Activated naive CD8-positive, alpha-beta T cell treated with anti-CD3 and anti-CD28 coated beads for 36 hours (primary cell): ENCODE measurements at regions not wholly inside any gene's neighbourhood (a gene's known extent, or its start where the extent isn't known, plus 50 kb on each side); places are given as distances from the start of the nearest gene placed in this dataset.

Source experiments
- DNase-seq: peaks from one replicate; pipeline ENCODE4 v3.0.0; 2021
- H3K27ac Mint-ChIP-seq: one replicate; pipeline ENCODE4 v1.8.0; 2022; ENCODE audit warnings: mild to moderate bottlenecking, moderate library complexity, mixed read lengths
- H3K27me3 Mint-ChIP-seq: one replicate; pipeline ENCODE4 v1.8.0; 2022; ENCODE audit warnings: mild to moderate bottlenecking, mixed read lengths
- H3K36me3 Mint-ChIP-seq: one replicate; pipeline ENCODE4 v1.8.0; 2021; ENCODE audit warnings: mild to moderate bottlenecking, mixed read lengths
- H3K4me1 Mint-ChIP-seq: one replicate; pipeline ENCODE4 v1.8.0; 2021; ENCODE audit warnings: mixed read lengths
- H3K4me3 Mint-ChIP-seq: one replicate; pipeline ENCODE4 v1.8.0; 2022; ENCODE audit warnings: mild to moderate bottlenecking, moderate library complexity, mixed read lengths
- H3K9me3 Mint-ChIP-seq: one replicate; pipeline ENCODE4 v1.8.0; 2022; ENCODE audit warnings: mixed read lengths

DNA sequence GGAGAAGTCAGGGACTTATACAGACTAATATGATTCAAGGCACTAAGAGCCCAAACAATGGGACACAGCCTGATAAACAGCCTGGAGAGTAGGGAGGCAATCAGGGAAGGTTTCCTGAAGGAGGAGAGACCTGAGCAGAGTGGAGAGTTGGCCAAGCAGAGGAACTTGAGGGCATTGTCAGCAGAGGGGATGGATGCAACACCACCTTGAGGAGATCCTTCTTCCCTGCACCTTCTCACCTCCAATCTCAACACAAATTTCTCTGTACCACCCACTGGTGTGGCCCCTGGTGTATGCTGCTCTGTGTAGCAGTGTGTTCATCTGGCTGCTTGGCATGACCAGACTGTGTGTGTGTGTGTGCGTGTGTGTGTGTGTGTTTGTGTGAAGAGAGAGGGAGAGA lies 146.2 kb downstream of the WDR11 start:
- H3K9me3 Mint-ChIP-seq = peaks cover 2% of the 10 kb centered on the region
- H3K27ac Mint-ChIP-seq = no peak overlapping the region
- no peak for DNase-seq
- H3K36me3 Mint-ChIP-seq = no peaks in the 10 kb centered on the region
- H3K27me3 Mint-ChIP-seq = no peaks in the 10 kb centered on the region
- no peaks in the 10 kb centered on the region for H3K4me1 Mint-ChIP-seq
- H3K4me3 Mint-ChIP-seq = no peak overlapping the region

DNA sequence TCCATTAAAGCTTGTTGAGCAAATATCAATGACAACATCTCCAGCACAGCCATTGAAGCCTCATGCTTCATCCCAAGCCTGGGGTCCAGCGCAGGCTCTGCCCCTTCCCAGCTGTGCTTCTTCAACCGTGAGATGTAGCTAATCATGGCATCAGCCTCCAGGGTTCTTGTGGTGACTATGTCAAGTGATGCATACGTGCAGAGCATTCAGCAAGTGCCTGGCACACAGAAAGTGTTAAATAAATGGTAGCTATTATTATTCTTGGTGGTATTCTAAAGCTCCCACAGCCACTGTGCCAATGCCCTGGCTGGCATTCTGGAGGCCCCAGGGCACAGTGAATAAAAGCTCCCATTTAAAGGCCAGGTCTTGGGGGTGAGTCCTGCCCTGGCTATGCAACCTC lies 146.6 kb downstream of the WDR11 start:
- H3K27ac Mint-ChIP-seq = no peak overlapping the region
- no peaks in the 10 kb centered on the region for H3K4me1 Mint-ChIP-seq
- no peaks in the 10 kb centered on the region for H3K36me3 Mint-ChIP-seq
- peaks cover 2% of the 10 kb centered on the region for H3K9me3 Mint-ChIP-seq
- no peaks in the 10 kb centered on the region for H3K27me3 Mint-ChIP-seq
- no peak for DNase-seq
- H3K4me3 Mint-ChIP-seq = no peak overlapping the region

DNA sequence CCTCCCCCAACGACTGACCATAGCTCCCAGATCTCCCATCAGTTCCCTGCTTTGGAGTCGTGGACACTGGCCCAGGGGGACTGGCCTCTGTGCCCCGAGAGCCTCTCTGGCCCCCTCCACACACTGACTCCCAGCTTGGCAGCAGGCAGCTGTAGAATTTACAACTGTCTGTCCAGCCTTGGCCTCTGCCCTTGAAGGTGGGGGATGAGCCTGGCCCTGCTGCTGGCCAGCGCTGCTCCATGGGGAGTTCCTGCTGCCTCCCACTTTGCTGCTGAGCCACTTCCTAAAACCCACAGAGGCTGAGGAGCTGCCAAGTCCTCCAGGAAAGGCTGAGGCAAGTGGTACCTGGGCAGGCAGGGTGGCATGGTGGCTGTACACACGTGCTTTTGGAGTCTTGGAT lies 147.1 kb downstream of the WDR11 start:
- Mint-ChIP-seq H3K36me3 (no peaks in the 10 kb centered on the region), H3K9me3 (peaks cover 2% of the 10 kb centered on the region), H3K4me3 (no peak overlapping the region), H3K27ac (no peak overlapping the region), H3K27me3 (no peaks in the 10 kb centered on the region), H3K4me1 (no peaks in the 10 kb centered on the region)
- no peak for DNase-seq

DNA sequence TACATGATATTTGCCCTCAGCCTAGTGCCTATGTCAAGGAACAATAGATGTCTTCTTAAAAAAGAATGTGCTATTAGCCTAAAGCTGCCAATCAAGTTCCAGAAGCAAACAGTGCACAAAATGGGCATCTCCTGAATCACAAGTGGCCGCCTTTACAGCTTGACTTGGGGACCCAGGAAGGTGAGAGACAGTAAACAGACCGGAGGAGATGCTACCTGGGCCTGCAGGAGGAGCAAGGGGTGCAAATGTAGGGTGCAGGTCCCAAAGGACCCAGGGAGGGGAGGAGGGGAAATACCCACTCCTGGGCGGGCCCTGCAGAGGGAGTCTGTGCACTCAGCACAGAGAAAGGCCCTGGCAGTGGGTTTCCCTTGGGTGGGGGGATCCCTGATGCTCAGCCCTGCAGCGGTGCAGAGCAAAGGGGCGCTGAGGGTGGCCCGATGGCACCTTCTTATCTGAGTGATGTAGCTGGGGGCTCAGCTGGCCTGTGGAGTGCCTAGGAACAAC lies 147.7 kb downstream of the WDR11 start:
- Mint-ChIP-seq H3K27ac (no peak overlapping the region), H3K4me1 (no peaks in the 10 kb centered on the region), H3K4me3 (no peak overlapping the region), H3K9me3 (peaks cover 2% of the 10 kb centered on the region), H3K27me3 (no peaks in the 10 kb centered on the region), H3K36me3 (no peaks in the 10 kb centered on the region)
- no peak for DNase-seq

DNA sequence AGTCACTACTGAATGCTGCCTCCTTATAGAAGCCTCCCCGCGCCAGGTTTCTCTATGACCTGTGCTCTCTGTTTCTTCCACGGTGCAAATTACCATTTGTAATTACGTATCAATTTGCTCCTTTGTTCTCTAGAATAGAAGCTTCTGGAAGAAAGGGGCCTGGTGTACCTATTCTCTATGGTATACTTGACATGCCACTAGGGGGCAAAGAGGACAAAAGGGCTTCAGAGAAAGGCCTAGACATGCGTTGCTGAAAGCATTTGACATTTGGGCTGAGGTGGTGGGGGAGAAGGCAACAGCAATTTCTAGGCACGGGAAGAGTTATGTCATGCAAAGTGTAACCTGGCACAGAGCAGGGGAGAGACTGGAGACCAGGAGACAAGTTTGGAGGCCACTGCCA lies 148.7 kb downstream of the WDR11 start:
- H3K4me1 Mint-ChIP-seq = no peaks in the 10 kb centered on the region
- H3K4me3 Mint-ChIP-seq = no peak overlapping the region
- DNase-seq = no peak
- no peaks in the 10 kb centered on the region for H3K27me3 Mint-ChIP-seq
- peaks cover 8% of the 10 kb centered on the region for H3K9me3 Mint-ChIP-seq
- no peak overlapping the region for H3K27ac Mint-ChIP-seq
- H3K36me3 Mint-ChIP-seq = no peaks in the 10 kb centered on the region

DNA sequence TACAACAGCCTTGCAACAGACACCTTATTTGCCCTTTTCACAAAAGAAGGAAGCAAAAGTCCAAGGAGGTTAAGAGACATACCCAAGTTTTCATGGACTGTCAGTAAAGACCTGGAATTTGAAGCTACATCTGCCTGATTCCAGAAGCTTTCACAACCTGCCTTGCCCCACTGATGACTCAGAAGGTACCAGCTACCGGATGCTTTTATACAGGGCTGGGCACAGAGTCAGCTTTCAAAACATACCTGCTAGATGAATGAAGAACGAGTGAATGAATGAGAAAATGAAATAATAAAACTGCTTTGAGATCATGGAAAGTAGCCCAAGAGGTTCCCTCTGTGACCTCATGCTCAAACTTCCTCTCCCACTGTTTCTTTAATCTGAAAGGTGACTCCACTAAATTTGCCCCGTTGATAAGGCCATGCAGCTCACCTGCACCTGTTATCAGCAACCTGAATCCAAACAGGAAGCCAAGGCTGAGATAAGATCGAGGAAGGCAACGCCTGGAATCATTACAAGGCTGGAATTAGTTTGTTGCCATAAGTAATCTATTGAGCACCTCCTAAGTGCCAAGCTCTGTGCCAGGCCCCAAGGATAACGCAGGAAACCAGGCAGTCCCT lies 151.5 kb downstream of the WDR11 start:
- Mint-ChIP-seq H3K27me3 (no peaks in the 10 kb centered on the region), H3K4me3 (no peak overlapping the region), H3K36me3 (no peaks in the 10 kb centered on the region)

DNA sequence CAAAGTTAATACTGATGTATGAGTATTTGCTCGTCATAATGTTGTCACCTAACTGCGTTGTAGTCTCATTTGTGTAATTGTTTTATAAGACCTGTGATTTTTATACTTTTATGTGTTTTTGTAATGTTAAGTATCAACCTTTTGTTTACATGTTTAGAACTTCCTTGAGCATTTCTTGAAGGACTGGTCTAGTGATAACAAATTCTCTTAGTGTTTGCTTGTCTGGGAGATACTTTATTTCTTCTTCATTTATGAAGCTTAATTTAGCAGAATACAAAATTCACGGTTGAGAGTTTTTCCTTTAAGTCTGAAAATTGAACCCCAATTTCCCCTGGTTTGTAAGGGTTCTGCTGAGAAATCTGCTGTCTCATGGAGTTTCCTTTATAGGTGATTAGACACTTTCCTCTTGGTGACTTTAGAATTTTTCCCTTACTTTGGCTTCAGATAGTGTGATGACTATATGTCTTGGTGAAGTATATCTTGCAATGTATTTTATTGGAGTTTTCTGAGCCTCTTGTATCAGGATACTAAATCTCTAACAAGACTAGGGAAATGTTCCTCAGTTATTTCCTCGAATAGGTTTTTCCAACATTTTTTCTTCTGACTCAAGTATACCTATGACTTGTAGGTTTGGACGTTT lies 154.9 kb downstream of the WDR11 start:
- Mint-ChIP-seq H3K4me3 (no peak overlapping the region), H3K27ac (no peak overlapping the region), H3K9me3 (peaks cover 25% of the 10 kb centered on the region), H3K4me1 (no peaks in the 10 kb centered on the region), H3K36me3 (no peaks in the 10 kb centered on the region), H3K27me3 (no peaks in the 10 kb centered on the region)
- no peak for DNase-seq

More for the DNA sequence above, 151.5 kb downstream of the WDR11 start:
- DNase-seq = no peak
- Mint-ChIP-seq H3K9me3 (peaks cover 25% of the 10 kb centered on the region), H3K27ac (no peak overlapping the region), H3K4me1 (no peaks in the 10 kb centered on the region)

DNA sequence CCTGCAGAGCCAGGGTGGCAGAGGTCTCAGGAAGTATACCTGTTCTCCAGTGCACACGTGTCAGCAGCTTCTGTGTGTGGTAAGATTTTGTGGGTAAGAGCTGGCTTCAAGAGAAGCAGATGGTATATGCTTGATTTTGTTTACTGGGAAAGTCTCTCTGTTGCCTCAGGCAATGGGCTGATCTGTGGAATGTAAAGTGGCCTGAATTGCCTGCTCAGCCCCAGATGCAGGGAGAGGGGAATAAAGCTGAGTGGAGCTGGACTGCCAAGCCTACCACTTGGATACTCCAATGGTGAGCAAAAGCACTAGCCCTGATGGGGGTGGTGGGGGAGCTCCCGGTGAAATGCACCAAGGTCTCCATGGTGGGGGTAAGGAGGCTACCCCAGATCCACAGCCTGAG lies 156.1 kb downstream of the WDR11 start:
- Mint-ChIP-seq H3K36me3 (no peaks in the 10 kb centered on the region), H3K27me3 (no peaks in the 10 kb centered on the region), H3K9me3 (peaks cover 27% of the 10 kb centered on the region)

DNA sequence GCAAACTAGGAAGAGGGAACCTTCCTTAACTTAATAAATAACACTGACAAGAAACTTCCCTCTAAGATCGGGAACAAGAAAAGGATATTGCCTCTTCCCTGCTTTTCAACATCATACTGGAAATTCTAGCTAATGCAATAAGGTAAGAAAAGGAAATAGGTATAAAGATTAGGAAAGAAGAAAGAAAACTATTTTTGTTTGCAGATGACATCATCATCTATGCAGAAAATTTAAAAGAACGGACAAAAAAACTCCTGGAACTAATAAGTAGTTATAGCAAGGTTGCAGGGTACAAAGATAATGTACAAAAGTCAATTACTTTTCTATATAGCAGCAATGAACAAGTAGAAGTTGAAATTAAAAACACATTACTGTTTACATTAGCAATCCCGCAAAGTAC lies 164.8 kb downstream of the WDR11 start:
- H3K27ac Mint-ChIP-seq = no peak overlapping the region
- peaks cover 9% of the 10 kb centered on the region for H3K9me3 Mint-ChIP-seq
- H3K27me3 Mint-ChIP-seq = peaks cover 7% of the 10 kb centered on the region
- DNase-seq = no peak
- no peaks in the 10 kb centered on the region for H3K36me3 Mint-ChIP-seq
- no peak overlapping the region for H3K4me3 Mint-ChIP-seq
- no peaks in the 10 kb centered on the region for H3K4me1 Mint-ChIP-seq

More for the DNA sequence above, 156.1 kb downstream of the WDR11 start:
- no peak overlapping the region for H3K4me3 Mint-ChIP-seq
- DNase-seq = no peak
- no peaks in the 10 kb centered on the region for H3K4me1 Mint-ChIP-seq
- no peak overlapping the region for H3K27ac Mint-ChIP-seq

DNA sequence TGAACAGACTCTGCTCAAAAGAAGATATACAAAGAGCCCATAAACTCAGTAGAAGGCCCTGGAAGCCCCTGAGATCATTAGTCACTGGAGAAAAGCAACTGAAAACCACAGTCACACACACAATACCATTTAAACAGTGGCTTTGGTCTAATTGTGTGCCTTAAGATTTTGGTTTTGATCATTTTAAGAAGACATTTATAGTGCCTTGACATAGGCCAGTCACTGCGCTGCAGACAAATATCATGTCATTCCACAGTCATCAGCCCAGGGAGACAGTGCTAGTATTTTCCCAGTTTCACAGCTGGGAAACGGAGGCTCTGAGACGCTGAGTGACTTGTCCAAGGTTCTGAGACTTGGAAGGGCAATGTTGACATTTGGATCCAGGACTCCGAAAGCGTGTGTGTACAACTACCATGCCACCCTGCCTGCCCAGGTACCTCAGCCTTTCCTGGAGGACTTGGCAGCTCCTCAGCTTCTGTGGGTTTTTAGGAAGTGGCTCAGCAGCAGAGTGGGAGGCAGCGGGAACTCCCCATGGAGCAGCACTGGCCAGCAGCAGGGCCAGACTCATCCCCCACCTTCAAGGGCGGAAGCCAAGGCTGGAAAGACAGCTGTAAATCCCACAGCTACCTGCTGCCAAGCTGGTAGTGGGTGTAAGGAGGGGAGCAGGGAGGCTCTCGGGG lies 173.9 kb downstream of the WDR11 start:
- H3K9me3 Mint-ChIP-seq = no peaks in the 10 kb centered on the region
- H3K36me3 Mint-ChIP-seq = no peaks in the 10 kb centered on the region
- DNase-seq = no peak
- H3K27ac Mint-ChIP-seq = no peak overlapping the region
- no peak overlapping the region for H3K4me3 Mint-ChIP-seq
- peaks cover 7% of the 10 kb centered on the region for H3K27me3 Mint-ChIP-seq
- no peaks in the 10 kb centered on the region for H3K4me1 Mint-ChIP-seq

DNA sequence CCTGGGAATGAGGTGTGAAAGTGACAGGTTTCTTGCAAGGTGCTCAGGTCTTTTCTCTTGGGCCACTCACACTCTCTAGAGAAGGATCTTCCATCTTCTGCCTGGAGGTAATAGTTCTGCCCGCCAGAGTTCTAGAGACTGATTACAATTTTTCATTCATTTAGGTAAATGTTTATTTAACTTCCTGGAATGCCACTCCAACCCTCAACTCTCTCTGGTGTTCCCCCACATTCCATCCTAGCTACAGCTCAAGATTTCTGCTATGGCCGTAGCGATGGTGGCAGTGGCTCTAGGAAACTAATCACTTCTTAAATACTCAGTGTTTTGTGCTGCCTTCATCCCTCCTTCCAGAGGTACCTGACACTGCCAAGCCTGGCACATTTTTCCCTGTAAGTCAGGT lies 174.6 kb downstream of the WDR11 start:
- H3K9me3 Mint-ChIP-seq = no peaks in the 10 kb centered on the region
- H3K27me3 Mint-ChIP-seq = peaks cover 13% of the 10 kb centered on the region
- no peak overlapping the region for H3K27ac Mint-ChIP-seq
- H3K36me3 Mint-ChIP-seq = no peaks in the 10 kb centered on the region
- no peaks in the 10 kb centered on the region for H3K4me1 Mint-ChIP-seq
- no peak overlapping the region for H3K4me3 Mint-ChIP-seq
- no peak for DNase-seq

DNA sequence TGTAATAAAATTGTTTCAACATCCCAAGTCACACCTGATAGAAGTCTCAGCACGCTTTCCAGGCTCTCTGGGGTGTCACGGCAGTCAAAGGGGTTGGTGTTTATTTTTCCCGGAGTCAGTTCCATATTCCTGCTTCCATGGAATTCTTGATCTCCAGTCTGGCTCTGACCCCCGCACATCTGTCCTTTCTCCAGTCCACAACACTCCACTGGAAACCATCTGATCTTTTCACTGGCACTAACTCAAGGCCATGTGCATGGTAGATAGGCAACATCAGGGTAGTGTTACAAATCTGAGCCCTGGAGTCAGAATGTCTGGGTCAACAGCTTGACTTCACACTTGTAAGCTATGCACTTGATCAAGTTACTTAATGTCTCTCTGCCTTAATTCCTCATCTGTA lies 176.2 kb downstream of the WDR11 start:
- Mint-ChIP-seq H3K27ac (no peak overlapping the region), H3K9me3 (no peaks in the 10 kb centered on the region), H3K27me3 (peaks cover 13% of the 10 kb centered on the region), H3K4me1 (no peaks in the 10 kb centered on the region), H3K4me3 (no peak overlapping the region), H3K36me3 (no peaks in the 10 kb centered on the region)
- DNase-seq = no peak

DNA sequence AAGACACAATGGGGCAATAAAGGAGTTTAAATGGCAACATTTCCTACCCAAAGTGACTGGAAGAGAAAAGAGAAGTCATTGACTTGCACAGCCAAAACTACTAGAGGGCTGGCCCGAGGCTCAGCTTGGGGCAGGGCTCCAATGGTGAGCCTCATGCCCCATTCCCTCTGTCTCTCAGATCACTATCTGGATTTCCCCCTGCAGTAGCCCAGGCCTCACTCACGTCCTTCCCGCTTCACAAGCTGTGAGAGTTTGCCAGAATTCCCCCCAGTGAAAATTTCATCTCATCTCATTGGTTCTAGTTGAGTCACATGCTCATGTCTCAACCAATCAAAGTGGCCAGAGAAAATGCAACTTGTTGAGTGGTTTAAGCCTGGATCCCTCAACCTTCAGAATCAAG lies 181.3 kb downstream of the WDR11 start:
- H3K4me1 Mint-ChIP-seq = no peaks in the 10 kb centered on the region
- no peak for DNase-seq
- no peak overlapping the region for H3K4me3 Mint-ChIP-seq
- no peaks in the 10 kb centered on the region for H3K36me3 Mint-ChIP-seq
- H3K27ac Mint-ChIP-seq = no peak overlapping the region
- H3K27me3 Mint-ChIP-seq = peaks cover 7% of the 10 kb centered on the region
- no peaks in the 10 kb centered on the region for H3K9me3 Mint-ChIP-seq

DNA sequence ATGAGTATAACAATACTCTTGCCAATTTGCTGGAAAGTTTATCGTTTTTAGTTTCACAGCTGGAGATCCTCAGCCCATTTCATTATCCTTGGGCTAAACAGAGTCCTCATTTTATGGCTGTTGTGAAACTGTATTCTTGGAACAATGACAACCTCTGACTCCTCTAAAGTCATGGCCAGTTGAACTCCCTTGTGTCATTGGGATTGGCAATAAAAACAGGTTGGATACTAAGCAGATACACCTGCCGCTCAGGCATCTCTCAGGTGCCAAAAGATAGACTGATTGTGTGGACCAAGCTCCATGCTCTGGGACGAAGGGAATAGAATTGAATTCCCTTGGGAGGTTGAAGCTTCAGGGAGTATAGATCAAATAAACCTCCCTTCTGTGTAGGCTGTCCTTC lies 182.2 kb downstream of the WDR11 start:
- H3K4me1 Mint-ChIP-seq = no peaks in the 10 kb centered on the region
- no peak for DNase-seq
- H3K36me3 Mint-ChIP-seq = no peaks in the 10 kb centered on the region
- H3K4me3 Mint-ChIP-seq = no peak overlapping the region
- peaks cover 7% of the 10 kb centered on the region for H3K27me3 Mint-ChIP-seq
- no peaks in the 10 kb centered on the region for H3K9me3 Mint-ChIP-seq
- H3K27ac Mint-ChIP-seq = no peak overlapping the region

DNA sequence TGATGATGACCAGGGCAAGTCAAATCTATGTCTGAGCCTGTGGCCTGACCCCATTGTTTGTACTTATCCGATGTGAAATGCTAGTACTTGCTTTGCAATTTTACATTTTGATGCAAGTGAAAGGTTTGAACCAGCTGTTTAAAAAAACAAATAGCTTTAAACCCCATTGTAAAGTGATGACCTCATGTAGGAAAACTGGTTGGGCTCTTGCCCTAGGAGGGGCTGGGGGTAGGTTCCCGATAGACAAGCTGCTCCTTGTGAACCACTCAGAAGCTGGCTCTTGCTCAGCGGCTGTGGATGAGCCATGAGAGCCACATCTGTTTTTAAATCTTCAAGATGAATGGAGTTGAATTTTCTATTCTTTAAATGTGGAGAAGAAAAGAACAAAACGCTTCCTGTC lies 185.3 kb downstream of the WDR11 start:
- no peak for DNase-seq
- no peak overlapping the region for H3K27ac Mint-ChIP-seq
- no peaks in the 10 kb centered on the region for H3K9me3 Mint-ChIP-seq
- no peaks in the 10 kb centered on the region for H3K4me1 Mint-ChIP-seq
- no peak overlapping the region for H3K4me3 Mint-ChIP-seq
- H3K36me3 Mint-ChIP-seq = no peaks in the 10 kb centered on the region
- no peaks in the 10 kb centered on the region for H3K27me3 Mint-ChIP-seq

DNA sequence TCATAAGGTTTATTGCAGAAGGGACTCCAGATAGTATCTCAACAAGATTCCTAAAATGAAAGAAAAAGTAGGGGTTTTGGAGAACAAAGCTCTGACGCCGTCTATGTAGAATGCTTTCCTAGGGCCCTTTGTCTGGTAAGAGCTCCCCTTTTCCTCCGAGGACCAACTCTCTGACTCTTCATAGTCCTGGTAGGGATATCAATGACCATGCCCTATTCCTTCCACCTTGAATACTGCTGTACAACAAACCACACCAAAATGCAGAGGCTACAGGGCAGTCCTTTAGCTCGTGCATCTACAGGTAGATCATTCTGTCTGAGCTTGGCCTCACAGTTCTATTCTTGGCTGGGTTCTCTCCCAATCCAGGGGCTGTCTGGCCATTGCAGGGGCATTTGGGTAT lies 190.3 kb downstream of the WDR11 start:
- no peaks in the 10 kb centered on the region for H3K4me1 Mint-ChIP-seq
- no peaks in the 10 kb centered on the region for H3K9me3 Mint-ChIP-seq
- no peak overlapping the region for H3K4me3 Mint-ChIP-seq
- no peak for DNase-seq
- H3K27ac Mint-ChIP-seq = no peak overlapping the region
- H3K36me3 Mint-ChIP-seq = no peaks in the 10 kb centered on the region
- no peaks in the 10 kb centered on the region for H3K27me3 Mint-ChIP-seq
